ENCODE measurements at regions not wholly inside any gene's neighbourhood (a gene's known extent, or its start where the extent isn't known, plus 50 kb on each side); places are given as distances from the start of the nearest gene placed in this dataset.

DNA sequence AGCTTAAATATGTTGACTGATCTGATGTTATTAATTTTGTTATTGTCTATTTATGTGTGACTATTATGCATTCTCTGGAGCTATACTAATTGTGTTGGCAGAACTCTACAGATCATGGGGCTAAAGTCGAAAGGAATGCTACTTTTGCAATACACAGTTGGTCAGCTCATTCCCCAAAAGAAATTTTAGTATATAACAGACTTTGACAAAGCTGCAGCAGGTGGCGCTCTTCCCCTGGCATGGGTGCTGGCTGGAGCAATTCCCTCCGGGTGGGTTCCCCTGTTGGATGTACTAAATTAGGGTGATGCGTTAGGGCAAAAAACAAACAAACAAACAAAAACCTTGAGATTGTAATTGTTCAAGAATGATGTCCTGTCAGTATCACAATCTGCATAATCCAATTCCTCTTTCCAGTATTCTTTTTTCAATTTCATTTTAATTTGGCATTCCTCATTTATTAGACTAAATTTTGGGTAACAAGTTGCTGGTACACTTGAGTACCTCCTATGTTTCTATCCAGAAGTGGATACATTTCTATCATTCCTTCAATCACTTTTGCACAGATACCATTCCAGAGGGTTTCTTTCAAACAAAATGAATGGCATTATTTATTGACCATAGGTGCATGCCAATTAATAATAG is 322.8 kb upstream of the EDNRB start:
- Histone ChIP-seq H3K4me1 (ENCODE audit: control insufficient read depth, extremely low read depth, insufficient read depth, low read length) (no peaks in the 10 kb centered on the region), H3K9ac (replicated peaks; ENCODE audit: extremely low read depth, insufficient read depth, low read length) (no peak overlapping the region), H3K36me3 (ENCODE audit: control insufficient read depth in 2 of 2, extremely low read depth in 1 of 2, insufficient read depth in 2 of 2, low read length in 2 of 2) (no peaks in the 10 kb centered on the region), H2AFZ (ENCODE audit: low read depth, low read length) (no peak overlapping the region), H3K9me3 (replicated peaks; ENCODE audit: control insufficient read depth, insufficient read depth, low read length) (no peaks in the 10 kb centered on the region), H3K27ac (ENCODE audit: insufficient read depth, low read depth, low read length) (no peak overlapping the region), H3K4me3 (replicated peaks in 1 of 3; ENCODE audit: insufficient read depth in 1 of 3, low read depth in 1 of 3, low read length in 3 of 3) (no peak overlapping the region), H3K4me2 (ENCODE audit: insufficient read depth, low read length) (no peak overlapping the region), H3K27me3 (ENCODE audit: control insufficient read depth in 2 of 2, insufficient read depth in 2 of 2, low read length in 2 of 2) (peaks cover 4% of the 10 kb centered on the region in 2 experiments), H3K79me2 (ENCODE audit: control insufficient read depth, insufficient read depth, low read length) (no peaks in the 10 kb centered on the region), H3K9me1 (replicated peaks; ENCODE audit: control insufficient read depth, extremely low read depth, insufficient read depth, low read length) (no peaks in the 10 kb centered on the region), H4K20me1 (replicated peaks; ENCODE audit: control insufficient read depth, extremely low read depth, insufficient read depth, low read length) (no peaks in the 10 kb centered on the region)
- no peak for TF ChIP-seq JUN (IDR thresholded peaks at IDR 0.05; ENCODE audit: borderline replicate concordance, insufficient read depth, insufficient read length, low read depth)
- TF ChIP-seq POLR2A (IDR thresholded peaks at IDR 0.05; ENCODE audit: low read depth, low read length), result no peak
- TF ChIP-seq, protein P1, sequence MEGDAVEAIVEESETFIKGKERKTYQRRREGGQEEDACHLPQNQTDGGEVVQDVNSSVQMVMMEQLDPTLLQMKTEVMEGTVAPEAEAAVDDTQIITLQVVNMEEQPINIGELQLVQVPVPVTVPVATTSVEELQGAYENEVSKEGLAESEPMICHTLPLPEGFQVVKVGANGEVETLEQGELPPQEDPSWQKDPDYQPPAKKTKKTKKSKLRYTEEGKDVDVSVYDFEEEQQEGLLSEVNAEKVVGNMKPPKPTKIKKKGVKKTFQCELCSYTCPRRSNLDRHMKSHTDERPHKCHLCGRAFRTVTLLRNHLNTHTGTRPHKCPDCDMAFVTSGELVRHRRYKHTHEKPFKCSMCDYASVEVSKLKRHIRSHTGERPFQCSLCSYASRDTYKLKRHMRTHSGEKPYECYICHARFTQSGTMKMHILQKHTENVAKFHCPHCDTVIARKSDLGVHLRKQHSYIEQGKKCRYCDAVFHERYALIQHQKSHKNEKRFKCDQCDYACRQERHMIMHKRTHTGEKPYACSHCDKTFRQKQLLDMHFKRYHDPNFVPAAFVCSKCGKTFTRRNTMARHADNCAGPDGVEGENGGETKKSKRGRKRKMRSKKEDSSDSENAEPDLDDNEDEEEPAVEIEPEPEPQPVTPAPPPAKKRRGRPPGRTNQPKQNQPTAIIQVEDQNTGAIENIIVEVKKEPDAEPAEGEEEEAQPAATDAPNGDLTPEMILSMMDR (IDR thresholded peaks at IDR 0.05; ENCODE audit: extremely low read depth in 1 of 2, insufficient read depth in 1 of 2, low read depth in 1 of 2, low read length in 2 of 2), result peak; percentile 66 to 70
- no peak for TF ChIP-seq GATA2 (IDR thresholded peaks at IDR 0.05; ENCODE audit: insufficient read depth, insufficient read length, low read depth, low read length)
- TF ChIP-seq, protein P2, sequence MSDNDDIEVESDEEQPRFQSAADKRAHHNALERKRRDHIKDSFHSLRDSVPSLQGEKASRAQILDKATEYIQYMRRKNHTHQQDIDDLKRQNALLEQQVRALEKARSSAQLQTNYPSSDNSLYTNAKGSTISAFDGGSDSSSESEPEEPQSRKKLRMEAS (IDR thresholded peaks at IDR 0.05; ENCODE audit: insufficient read depth, insufficient read length), result no peak
- peak; percentile 53 for DNase-seq (ENCODE audit: low read depth, low spot score)
- intact Hi-C loops (cut with micrococcal nuclease) (loop anchor here (1.0 to 10.0 kb wide), 5 partner anchors 104 to 737 kb away; no protein-coding TSS in a partner anchor), dilution Hi-C loops (cut with MboI; ENCODE audit: extremely low pct_ligation_motif_present, low sequenced_read_pairs) (no loop called here)
- no TSS peak for BruUV-seq (replicated peaks)
- POLR2A ChIA-PET, result no interaction called here
- CTCF ChIA-PET, result interaction anchor here (0.6 to 9.1 kb wide), 74 partner anchors 11 to 1300 kb away, joined by 3 to 244 read pairs (median 4); partner anchors contain the start of gene POU4F1
- FAIRE-seq, result no peak
